ENCODE measurements at regions not wholly inside any gene's neighbourhood (a gene's known extent, or its start where the extent isn't known, plus 50 kb on each side); places are given as distances from the start of the nearest gene placed in this dataset.
"Not testable (repeated sequence)": the region's sequence is repeated elsewhere in the genome, so short reads cannot be mapped to it uniquely, and the experiment has no call there.

DNA sequence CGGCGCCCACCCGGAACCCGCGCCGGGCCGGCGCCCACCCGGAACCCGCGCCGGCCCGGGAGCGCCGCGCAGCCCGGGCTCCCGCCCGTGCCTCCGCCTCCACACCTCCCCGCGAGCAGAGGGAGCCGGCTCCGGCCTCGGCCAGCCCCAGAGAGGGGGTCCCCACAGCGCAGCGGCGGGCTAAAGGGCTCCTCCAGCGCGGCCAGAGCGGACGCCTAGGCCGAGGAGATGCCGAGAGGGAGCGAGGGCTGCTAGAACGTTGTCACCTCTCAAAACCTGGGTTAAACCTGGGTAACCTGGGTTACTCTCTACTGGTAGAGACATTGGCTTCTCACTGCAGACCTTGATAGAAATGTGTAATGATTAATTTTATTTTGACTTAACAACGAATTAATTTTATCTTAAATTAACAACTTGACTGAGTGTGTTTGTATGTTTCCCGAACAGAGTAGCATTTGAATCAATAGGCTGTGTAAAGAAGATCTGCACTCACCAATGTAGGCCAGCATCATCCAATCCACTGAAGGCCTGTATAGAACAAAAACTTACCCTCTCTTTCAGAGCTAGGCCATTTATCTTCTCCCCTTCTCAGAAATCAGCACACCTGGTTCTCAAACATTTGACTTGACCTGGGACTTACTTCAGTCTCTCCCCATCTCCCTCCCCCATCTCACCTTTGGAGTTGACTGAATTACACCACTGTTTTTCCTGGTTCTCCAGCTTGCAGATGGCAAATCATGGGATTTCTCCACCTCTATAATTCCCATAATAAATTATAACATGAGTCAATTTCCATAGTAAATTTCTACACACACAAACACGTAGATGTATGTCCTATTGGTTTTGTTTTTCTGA, 242.7 kb downstream of the ASXL3 start:
- DNase-seq (ENCODE audit: low read depth in 2 of 3, low spot score in 1 of 3) = no peak

DNA sequence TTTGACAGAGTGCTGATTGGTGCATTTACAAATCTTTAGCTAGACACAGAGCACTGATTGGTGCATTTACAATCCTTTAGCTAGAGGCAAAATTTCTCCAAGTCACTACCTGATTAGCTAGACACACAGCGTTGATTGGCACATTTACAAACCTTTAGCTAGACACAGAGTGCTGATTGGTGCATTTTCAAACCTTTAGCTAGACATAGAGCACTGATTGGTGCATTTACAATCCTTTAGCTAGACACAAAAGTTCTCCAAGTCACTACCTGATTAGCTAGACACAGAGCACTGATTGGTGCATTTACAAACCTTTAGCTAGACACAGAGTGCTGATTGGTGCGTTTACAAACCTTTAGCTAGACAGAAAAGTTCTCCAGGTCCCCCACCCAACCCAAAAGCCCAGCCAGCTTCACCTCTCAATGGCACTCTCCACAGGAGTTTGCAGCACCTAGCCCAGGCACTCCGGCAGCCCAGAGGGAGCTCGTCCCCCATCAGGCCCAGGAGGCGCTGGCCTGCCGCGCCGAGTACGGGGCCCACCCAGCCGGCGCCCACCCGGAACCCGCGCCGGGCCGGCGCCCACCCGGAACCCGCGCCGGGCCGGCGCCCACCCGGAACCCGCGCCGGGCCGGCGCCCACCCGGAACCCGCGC, 241.8 kb downstream of the ASXL3 start:
- DNase-seq (ENCODE audit: low read depth in 2 of 3, low spot score in 1 of 3) = not testable (repeated sequence)

- DNase-seq (ENCODE audit: low read depth in 2 of 3, low spot score in 1 of 3) = no peak
Observed at GRCh38 chr18:33818145-33818544, 240.1 kb downstream of the ASXL3 start.

DNA sequence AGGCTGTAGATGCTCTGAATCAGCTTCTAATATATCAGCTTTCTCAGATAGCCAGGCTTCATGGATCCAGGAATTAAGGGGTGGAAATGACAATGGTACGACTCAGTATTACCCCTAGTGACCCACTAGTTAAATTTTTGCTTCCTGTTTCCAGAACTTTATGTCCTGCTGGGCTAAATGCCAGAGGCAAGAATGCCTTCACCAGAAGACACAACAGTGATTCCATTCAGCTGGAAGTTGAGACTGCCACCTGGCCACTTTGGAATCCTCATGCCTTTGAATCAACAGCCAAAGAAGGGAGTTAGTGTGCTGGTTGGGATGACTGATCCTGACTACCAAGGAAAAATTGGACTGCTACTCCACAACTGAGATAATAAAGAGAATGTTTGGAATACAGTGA, 239.1 kb downstream of the ASXL3 start:
- DNase-seq (ENCODE audit: low read depth in 2 of 3, low spot score in 1 of 3) = no peak

DNA sequence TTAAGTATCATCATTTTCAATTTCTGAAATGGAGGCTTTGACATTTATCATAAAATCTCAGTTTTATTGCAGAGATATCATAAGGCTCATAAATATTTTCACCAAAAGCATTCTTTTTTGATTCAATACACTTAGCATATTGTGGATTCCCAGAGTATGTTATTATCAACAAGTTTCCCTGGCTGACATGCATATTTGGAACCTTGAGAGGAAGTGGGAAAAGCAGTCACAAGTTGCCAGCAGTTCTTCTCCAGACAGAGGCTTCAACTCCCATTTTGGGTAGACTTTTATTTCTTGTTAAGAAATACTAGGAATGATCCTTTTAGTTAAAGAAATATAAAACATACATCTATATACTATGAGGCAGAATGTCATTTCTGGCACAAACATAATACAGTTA, 236.5 kb downstream of the ASXL3 start:
- no peak for DNase-seq (ENCODE audit: low read depth in 2 of 3, low spot score in 1 of 3)

GRCh38 chr18:33812186-33812585, 234.2 kb downstream of the ASXL3 start:
- DNase-seq (ENCODE audit: low read depth in 2 of 3, low spot score in 1 of 3) = no peak

- DNase-seq (ENCODE audit: low read depth in 2 of 3, low spot score in 1 of 3) = no peak
Observed at GRCh38 chr18:33805592-33805991, 227.6 kb downstream of the ASXL3 start.

DNA sequence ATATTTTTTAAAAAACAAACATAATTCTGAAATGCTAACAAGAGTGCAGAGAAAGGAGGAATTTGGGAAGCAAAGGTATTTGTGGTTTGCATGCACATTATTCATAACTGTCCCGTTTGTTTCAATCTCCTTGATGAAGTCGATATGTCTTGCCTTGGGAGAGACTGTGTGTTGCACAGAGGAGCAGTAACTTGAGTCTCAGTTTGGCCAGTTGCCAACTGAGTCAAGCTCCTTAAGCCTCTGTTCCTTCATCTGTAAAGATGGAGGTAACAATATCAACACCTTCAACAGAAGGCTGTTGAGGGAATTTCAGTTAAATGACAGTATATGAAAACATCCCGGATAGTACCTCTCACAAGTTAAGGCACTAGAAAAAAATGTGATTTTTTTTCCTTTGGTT, 226.2 kb downstream of the ASXL3 start:
- no peak for DNase-seq (ENCODE audit: low read depth in 2 of 3, low spot score in 1 of 3)

- DNase-seq (ENCODE audit: low read depth in 2 of 3, low spot score in 1 of 3) = no peak
Observed at GRCh38 chr18:33803636-33804035, 225.6 kb downstream of the ASXL3 start.

DNA sequence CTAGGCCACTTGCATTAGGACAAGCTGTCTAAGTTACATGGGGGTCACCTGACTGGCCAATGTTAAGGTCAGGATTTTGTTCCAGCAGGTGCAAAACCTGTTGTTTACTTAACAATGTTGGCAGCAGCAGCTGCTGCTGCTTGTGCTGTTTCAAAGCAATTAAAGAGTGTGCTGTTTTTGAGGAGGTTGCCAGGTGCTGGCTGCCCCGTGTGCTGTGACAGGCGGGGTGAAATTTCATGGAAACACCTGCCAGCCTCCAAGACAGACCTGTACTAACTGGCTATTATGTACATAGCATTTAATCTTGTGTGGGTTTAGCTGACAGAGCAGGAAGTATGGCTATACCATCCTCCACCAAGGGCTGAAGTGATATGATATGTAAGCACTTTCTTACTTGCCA, 224.9 kb downstream of the ASXL3 start:
- no peak for DNase-seq (ENCODE audit: low read depth in 2 of 3, low spot score in 1 of 3)

All from stimulated activated CD4-positive, alpha-beta T cell treated with anti-CD3 and anti-CD28 coated beads, Interleukin-12 subunit alpha, Interleukin-12 subunit beta, amount 100 ng/mL, for 48 hours (primary cell).